Loucy (cell line): ENCODE measurements at regions not wholly inside any gene's neighbourhood (a gene's known extent, or its start where the extent isn't known, plus 50 kb on each side); places are given as distances from the start of the nearest gene placed in this dataset.

Experiments
- CTCF ChIP-seq: fragments of 200-600 bp; sonication (generic); conservative IDR thresholded peaks from 2 replicates; pipeline ENCODE4 v1.5.1; 2014; ENCODE audit warnings: mild to moderate bottlenecking, antibody characterized with exemption, low read length
- EZH2phosphoT487 ChIP-seq: fragments of 200-600 bp; IDR thresholded peaks from 2 replicates; pipeline ENCODE4 v1.6.1; 2018; ENCODE audit warnings: antibody characterized with exemption, mild to moderate bottlenecking, moderate library complexity, borderline replicate concordance

GRCh38 chr6:150458579-150458978 is 89.8 kb downstream of the IYD start:
- TF ChIP-seq CTCF (no peak), EZH2phosphoT487 (no peak)
